ES-I3 (cell line): ENCODE measurements at regions not wholly inside any gene's neighbourhood (a gene's known extent, or its start where the extent isn't known, plus 50 kb on each side); places are given as distances from the start of the nearest gene placed in this dataset.
A peak's percentile ranks its signal among the peaks of the same experiment; 100 is the strongest.
"Not testable (repeated sequence)": the region's sequence is repeated elsewhere in the genome, so short reads cannot be mapped to it uniquely, and the experiment has no call there.

ENCODE experiments used
- H3K36me3 ChIP-seq: 2 replicates; pipeline ENCODE4 v1.6.1; 2013; ENCODE audit warnings: mild to moderate bottlenecking, low read length, control low read depth, moderate library complexity; ENCODE audit not compliant: insufficient read depth
- H3K4me1 ChIP-seq: 2 replicates; pipeline ENCODE4 v1.6.1; 2013; ENCODE audit warnings: mild to moderate bottlenecking, control low read depth, low read length; ENCODE audit not compliant: insufficient read depth
- H3K9ac ChIP-seq: 2 replicates; pipeline ENCODE4 v1.6.1; 2013; ENCODE audit warnings: low read depth, mild to moderate bottlenecking, low read length, moderate library complexity
- H3K9me3 ChIP-seq: 2 replicates; pipeline ENCODE4 v1.6.1; 2013; ENCODE audit warnings: mild to moderate bottlenecking, low read length, moderate library complexity; ENCODE audit not compliant: control insufficient read depth, insufficient read depth

DNA sequence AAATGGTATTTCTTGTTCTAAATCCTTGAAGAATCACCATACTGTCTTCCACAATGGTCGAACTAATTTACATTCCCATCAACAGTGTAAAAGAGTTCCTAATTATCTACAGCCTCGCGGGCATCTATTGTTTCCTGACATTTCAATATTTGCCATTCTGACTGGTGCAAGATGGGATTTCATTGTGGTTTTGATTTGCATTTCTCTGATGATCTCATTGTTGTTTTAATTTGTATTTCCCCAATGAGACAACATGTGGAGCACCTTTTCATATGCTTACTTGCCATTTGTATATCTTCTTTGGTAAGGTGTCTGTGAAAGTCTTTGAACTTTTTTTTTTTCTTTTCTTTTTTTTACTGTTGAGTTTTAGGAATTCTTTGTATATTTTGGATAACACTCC lies 473.6 kb downstream of the KCTD16 start:
- H3K4me1 ChIP-seq, result peaks cover 3% of the 10 kb centered on the region; the same call in 1 of the 2 replicates
- no peak overlapping the region for H3K9ac ChIP-seq
- H3K9me3 ChIP-seq, result no peaks in the 10 kb centered on the region; the same call in 1 of the 2 replicates
- H3K36me3 ChIP-seq, result no peaks in the 10 kb centered on the region

- Histone ChIP-seq H3K4me1 (no peaks in the 10 kb centered on the region), H3K36me3 (no peaks in the 10 kb centered on the region), H3K9me3 (peaks cover 2% of the 10 kb centered on the region), H3K9ac (no peak overlapping the region)
Measured at GRCh38 chr5:144638787-144639186, 468.1 kb downstream of the KCTD16 start.

DNA sequence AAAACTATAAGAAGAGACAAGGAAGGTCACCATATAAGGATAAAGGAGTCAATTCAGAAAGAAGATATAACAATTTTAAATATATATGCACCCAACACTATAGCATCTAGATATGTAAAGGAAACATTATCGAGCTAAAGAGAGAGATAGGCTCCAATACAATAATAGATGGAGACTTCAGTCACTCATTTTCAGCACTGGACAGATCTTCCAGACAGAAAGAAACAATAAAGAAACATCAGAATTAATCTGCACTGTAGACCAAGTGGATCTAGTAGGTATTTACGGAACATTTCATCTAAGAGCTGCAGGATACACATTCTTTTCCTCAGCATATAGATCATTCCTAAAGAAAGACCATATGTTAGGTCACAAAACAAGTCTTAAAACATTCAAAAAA lies 463.5 kb downstream of the KCTD16 start:
- no peaks in the 10 kb centered on the region; the same call in 1 of the 2 replicates for H3K36me3 ChIP-seq
- H3K9ac ChIP-seq, result no peak overlapping the region
- H3K9me3 ChIP-seq, result peaks cover 16% of the 10 kb centered on the region
- H3K4me1 ChIP-seq, result no peaks in the 10 kb centered on the region

GRCh38 chr5:144598451-144599068 lies 427.9 kb downstream of the KCTD16 start:
- Histone ChIP-seq H3K4me1 (peaks cover 7% of the 10 kb centered on the region), H3K36me3 (no peaks in the 10 kb centered on the region), H3K9me3 (no peaks in the 10 kb centered on the region)

DNA sequence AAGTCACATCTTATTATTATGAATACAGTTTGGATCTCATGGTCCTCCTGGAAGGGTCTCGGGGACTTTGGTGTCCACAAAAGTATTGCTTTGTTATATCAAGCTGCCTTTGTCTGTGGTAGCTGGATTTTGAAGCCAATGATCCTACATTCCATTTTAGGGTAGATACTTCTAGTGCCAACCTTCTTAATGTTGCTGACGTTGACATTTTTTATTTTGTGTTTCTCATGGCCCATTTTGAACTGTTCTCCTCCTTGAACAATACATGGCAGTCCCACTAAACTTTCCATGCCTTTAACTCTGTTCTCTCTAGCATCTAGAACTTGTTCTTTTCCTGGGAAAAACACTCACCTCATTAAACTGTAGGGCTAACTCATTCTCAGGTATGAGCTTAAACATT lies 425.8 kb downstream of the KCTD16 start:
- H3K9ac ChIP-seq, result no peak overlapping the region
- H3K4me1 ChIP-seq, result peaks cover 7% of the 10 kb centered on the region
- no peaks in the 10 kb centered on the region for H3K36me3 ChIP-seq
- no peaks in the 10 kb centered on the region for H3K9me3 ChIP-seq

More at GRCh38 chr5:144598451-144599068, 427.9 kb downstream of the KCTD16 start:
- H3K9ac ChIP-seq, result peak overlapping the region; percentile 58; the same call in 1 of the 2 replicates

GRCh38 chr5:144594919-144595318 lies 424.2 kb downstream of the KCTD16 start:
- Histone ChIP-seq H3K4me1 (peaks cover 7% of the 10 kb centered on the region), H3K9me3 (no peaks in the 10 kb centered on the region), H3K36me3 (no peaks in the 10 kb centered on the region), H3K9ac (no peak overlapping the region)

GRCh38 chr5:144594234-144594633 lies 423.6 kb downstream of the KCTD16 start:
- H3K36me3 ChIP-seq, H3K4me1 ChIP-seq, H3K9ac ChIP-seq, H3K9me3 ChIP-seq: not testable (repeated sequence)

DNA sequence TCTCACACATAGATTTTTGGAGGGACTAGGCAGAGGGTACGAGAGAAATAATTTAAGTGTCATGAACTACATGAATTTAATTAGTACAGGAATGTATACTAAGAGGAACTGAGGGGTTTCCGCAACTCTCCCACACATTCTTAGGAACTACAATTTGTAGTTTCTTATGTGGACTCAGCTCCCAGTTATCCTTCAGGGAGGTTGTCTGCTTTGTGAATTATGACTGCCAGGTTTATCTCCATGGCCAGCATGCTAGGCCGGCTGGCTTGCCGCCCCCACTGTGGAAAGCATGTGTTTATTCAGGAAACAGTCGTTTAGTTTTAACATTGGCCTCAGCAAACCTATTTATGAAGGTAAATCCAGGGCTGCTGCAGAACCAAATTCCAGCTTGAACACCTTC lies 415.0 kb downstream of the KCTD16 start:
- H3K9me3 ChIP-seq, result no peaks in the 10 kb centered on the region
- no peak overlapping the region for H3K9ac ChIP-seq
- no peaks in the 10 kb centered on the region for H3K36me3 ChIP-seq
- peaks cover 11% of the 10 kb centered on the region; the same call in 1 of the 2 replicates for H3K4me1 ChIP-seq

DNA sequence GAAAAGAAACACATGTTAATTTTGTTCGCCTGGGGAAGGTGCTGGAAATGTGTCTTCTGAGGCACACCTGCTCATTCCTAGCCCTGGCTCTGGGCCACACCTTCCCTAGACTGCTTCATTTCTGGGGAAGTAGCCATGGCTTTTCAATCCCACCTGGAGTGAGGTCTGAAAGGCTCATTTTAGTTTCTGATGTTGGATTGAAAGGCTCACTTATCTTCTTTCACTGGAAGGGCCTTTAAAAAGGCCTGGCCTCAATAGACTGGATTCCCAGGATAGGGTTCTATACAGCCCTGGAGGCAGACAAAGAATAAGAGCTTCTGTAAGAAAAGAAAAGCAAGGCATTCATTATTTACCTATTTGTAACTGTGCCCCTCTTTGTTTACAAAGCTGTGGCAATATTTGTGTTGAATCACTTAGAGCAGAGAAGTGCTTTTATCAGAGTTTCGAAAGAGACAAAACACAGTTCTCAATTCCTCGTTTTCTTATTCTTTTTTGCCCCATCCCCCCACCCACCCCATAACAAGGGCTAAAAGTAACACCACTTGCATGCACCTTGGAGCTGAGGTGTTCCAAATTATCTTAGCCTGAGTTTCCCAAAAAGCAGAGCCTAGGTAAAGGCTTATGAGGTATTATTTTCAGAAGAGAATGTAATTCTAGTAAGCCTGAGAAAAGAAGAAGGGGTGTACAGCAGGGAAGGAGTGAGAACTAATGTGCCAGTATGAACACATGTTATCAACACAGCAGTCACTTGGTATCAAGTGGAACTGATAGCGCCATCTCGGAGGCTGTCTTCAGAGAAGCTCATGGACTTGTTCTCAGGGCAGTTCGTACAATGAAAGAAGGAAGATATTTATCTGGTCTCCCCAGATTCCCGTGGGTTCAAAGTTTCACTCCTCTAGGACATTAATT lies 413.1 kb downstream of the KCTD16 start:
- H3K9ac ChIP-seq, result no peak overlapping the region
- H3K36me3 ChIP-seq, result no peaks in the 10 kb centered on the region
- H3K9me3 ChIP-seq, result no peaks in the 10 kb centered on the region
- peaks cover 11% of the 10 kb centered on the region; the same call in 1 of the 2 replicates for H3K4me1 ChIP-seq

- no peaks in the 10 kb centered on the region for H3K36me3 ChIP-seq
- peaks cover 11% of the 10 kb centered on the region; the same call in 1 of the 2 replicates for H3K4me1 ChIP-seq
Measured at GRCh38 chr5:144582066-144582465, 411.4 kb downstream of the KCTD16 start.

DNA sequence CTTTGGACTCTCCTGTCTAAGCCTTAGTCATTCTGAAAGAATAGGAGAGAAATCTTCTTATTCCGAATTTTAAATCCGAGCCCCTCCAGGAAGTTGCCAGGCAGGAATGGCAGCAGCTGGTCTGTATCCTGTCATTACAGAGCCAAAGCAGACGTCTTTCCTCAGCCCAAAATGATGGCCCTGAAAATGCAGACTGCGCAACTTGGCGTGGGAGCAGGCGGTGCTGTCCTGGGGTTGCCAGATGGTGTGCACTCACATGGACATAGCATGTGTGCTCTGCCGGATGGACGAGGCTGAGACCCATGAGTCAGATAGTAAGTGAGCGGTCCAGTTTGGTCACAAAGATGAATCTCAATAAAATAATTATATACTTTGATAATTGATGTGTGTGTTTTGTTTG lies 410.4 kb downstream of the KCTD16 start:
- Histone ChIP-seq H3K9ac (no peak overlapping the region), H3K9me3 (no peaks in the 10 kb centered on the region), H3K36me3 (no peaks in the 10 kb centered on the region), H3K4me1 (peaks cover 11% of the 10 kb centered on the region; the same call in 1 of the 2 replicates)

More at GRCh38 chr5:144582066-144582465, 411.4 kb downstream of the KCTD16 start:
- Histone ChIP-seq H3K9me3 (no peaks in the 10 kb centered on the region), H3K9ac (no peak overlapping the region)

DNA sequence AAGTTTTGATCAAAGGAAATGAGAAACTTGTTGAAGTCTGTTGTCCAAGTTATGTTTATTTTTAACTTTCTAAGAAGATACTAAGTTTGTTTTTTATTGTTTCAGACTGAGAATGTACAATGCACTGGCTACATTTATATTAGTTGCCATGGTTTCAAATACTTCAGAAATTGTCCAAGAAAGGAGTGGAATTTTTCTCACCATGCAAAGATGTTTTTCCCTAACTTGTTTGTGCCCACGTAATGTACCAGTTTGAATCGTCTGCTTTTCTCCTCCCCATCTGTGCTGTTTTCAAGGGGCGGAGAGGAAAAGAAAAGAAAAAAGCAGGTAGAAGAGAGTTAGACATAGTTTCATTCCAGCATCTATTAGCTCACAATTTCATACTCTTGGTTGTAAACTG lies 407.0 kb downstream of the KCTD16 start:
- no peaks in the 10 kb centered on the region for H3K36me3 ChIP-seq
- H3K9ac ChIP-seq, result no peak overlapping the region
- peaks cover 3% of the 10 kb centered on the region; the same call in 1 of the 2 replicates for H3K9me3 ChIP-seq
- no peaks in the 10 kb centered on the region for H3K4me1 ChIP-seq

DNA sequence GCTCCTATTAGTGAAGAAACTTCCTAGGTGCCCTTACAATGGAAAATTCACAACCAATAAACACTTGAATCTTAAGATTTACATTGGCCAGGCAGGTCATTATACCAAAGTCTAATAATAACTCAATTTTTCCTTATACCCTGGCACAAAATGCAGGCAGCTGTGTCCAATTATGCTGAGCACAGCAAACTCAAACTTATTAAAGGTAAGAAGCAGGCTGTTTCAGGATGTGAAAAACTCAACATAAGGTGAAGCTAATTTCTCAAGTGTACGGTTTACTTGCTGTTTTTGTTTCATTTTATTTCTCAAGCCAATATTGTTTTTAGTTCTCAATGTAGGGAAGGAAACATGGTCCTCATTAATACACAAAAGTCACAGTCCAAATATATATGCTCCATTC lies 405.1 kb downstream of the KCTD16 start:
- H3K9ac ChIP-seq, result no peak overlapping the region
- peaks cover 3% of the 10 kb centered on the region; the same call in 1 of the 2 replicates for H3K9me3 ChIP-seq
- H3K36me3 ChIP-seq, result no peaks in the 10 kb centered on the region
- no peaks in the 10 kb centered on the region for H3K4me1 ChIP-seq

GRCh38 chr5:144567421-144567780 lies 396.7 kb downstream of the KCTD16 start:
- Histone ChIP-seq H3K4me1 (peaks cover 8% of the 10 kb centered on the region), H3K36me3 (no peaks in the 10 kb centered on the region), H3K9me3 (no peaks in the 10 kb centered on the region), H3K9ac (no peak overlapping the region)
